DOHH2 (cell line): ENCODE measurements at regions not wholly inside any gene's neighbourhood (a gene's known extent, or its start where the extent isn't known, plus 50 kb on each side); places are given as distances from the start of the nearest gene placed in this dataset.

Experiments used
- EZH2phosphoT487 ChIP-seq: fragments of 200-600 bp; sonication (generic); IDR thresholded peaks from 2 replicates; pipeline ENCODE4 v1.6.1; 2017; ENCODE audit warnings: borderline replicate concordance, mild to moderate bottlenecking, antibody characterized with exemption, low read length, moderate library complexity, mixed read lengths
- TF ChIP-seq, protein P1 (sequence below): fragments of 200-600 bp; sonication (generic); IDR thresholded peaks from one replicate; pipeline ENCODE4 v1.5.1; 2014; ENCODE audit warnings: antibody characterized with exemption, mild to moderate bottlenecking, low read depth, low read length; ENCODE audit not compliant: poor library complexity, severe bottlenecking

DNA sequence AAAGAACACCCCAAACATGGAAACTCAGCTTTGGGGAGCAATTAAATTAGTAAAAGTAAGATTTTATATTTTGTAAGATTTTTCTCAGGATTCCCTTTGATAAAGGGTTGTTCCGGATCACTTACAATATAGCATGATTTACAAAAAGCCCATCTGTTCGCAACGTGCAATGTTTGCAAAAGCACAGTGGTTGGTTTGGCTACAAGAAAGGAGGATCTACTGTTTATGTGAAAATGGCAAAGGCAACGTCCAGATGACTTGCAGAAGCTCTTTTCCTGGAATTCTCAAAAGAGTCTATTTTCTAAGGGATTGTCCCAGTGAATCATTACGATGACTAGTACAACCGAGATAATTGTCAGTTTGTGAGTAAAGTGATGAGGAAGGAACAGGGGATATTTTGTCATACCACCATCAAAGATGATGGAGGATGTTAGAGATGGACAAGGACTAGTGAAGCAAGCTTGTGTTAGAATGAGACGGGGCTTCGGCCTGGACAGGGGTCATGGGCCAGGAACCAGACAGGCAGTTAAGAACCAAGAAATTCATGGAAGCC is 71.6 kb downstream of the CRYGS start:
- TF ChIP-seq EZH2phosphoT487: no peak
- TF ChIP-seq, protein P1, sequence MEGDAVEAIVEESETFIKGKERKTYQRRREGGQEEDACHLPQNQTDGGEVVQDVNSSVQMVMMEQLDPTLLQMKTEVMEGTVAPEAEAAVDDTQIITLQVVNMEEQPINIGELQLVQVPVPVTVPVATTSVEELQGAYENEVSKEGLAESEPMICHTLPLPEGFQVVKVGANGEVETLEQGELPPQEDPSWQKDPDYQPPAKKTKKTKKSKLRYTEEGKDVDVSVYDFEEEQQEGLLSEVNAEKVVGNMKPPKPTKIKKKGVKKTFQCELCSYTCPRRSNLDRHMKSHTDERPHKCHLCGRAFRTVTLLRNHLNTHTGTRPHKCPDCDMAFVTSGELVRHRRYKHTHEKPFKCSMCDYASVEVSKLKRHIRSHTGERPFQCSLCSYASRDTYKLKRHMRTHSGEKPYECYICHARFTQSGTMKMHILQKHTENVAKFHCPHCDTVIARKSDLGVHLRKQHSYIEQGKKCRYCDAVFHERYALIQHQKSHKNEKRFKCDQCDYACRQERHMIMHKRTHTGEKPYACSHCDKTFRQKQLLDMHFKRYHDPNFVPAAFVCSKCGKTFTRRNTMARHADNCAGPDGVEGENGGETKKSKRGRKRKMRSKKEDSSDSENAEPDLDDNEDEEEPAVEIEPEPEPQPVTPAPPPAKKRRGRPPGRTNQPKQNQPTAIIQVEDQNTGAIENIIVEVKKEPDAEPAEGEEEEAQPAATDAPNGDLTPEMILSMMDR: no peak
